Hindlimb muscle (tissue), 1 donor: ENCODE measurements at regions not wholly inside any gene's neighbourhood (a gene's known extent, or its start where the extent isn't known, plus 50 kb on each side); places are given as distances from the start of the nearest gene placed in this dataset.

Source experiments
- DNase-seq: peaks from one replicate; pipeline ENCODE4 v3.0.0-alpha.2; 2013

- no peak for DNase-seq
Observed at GRCh38 chr22:47651216-47651987, 889.0 kb downstream of the TBC1D22A start.

GRCh38 chr22:47647720-47648119 is 885.3 kb downstream of the TBC1D22A start:
- no peak for DNase-seq

GRCh38 chr22:47647181-47647580 is 884.7 kb downstream of the TBC1D22A start:
- DNase-seq: no peak

GRCh38 chr22:47645923-47646322 is 883.5 kb downstream of the TBC1D22A start:
- no peak for DNase-seq

GRCh38 chr22:47645450-47645914 is 883.0 kb downstream of the TBC1D22A start:
- no peak for DNase-seq

GRCh38 chr22:47634347-47634746 is 871.9 kb downstream of the TBC1D22A start:
- DNase-seq: no peak

GRCh38 chr22:47633111-47633510 is 870.7 kb downstream of the TBC1D22A start:
- DNase-seq: no peak

GRCh38 chr22:47632701-47633100 is 870.3 kb downstream of the TBC1D22A start:
- DNase-seq: no peak

- no peak for DNase-seq
Observed at GRCh38 chr22:47631571-47632102, 869.2 kb downstream of the TBC1D22A start.

GRCh38 chr22:47630741-47631534 is 868.5 kb downstream of the TBC1D22A start:
- DNase-seq: no peak

GRCh38 chr22:47629791-47630655 is 867.6 kb downstream of the TBC1D22A start:
- DNase-seq: no peak

GRCh38 chr22:47629273-47629711 is 866.8 kb downstream of the TBC1D22A start:
- no peak for DNase-seq

GRCh38 chr22:47628477-47629272 is 866.2 kb downstream of the TBC1D22A start:
- no peak for DNase-seq

GRCh38 chr22:47627556-47628253 is 865.3 kb downstream of the TBC1D22A start:
- no peak for DNase-seq

GRCh38 chr22:47626428-47627390 is 864.3 kb downstream of the TBC1D22A start:
- DNase-seq: no peak

GRCh38 chr22:47625531-47626427 is 863.3 kb downstream of the TBC1D22A start:
- no peak for DNase-seq

- DNase-seq: no peak
Observed at GRCh38 chr22:47625013-47625385, 862.5 kb downstream of the TBC1D22A start.

- DNase-seq: no peak
Observed at GRCh38 chr22:47624252-47625012, 862.0 kb downstream of the TBC1D22A start.
